GM18868 (cell line): ENCODE measurements at regions not wholly inside any gene's neighbourhood (a gene's known extent, or its start where the extent isn't known, plus 50 kb on each side); places are given as distances from the start of the nearest gene placed in this dataset.
"Not testable (repeated sequence)": the region's sequence is repeated elsewhere in the genome, so short reads cannot be mapped to it uniquely, and the experiment has no call there.

ENCODE experiments used
- ATAC-seq: cut with Tn5 transposase; IDR thresholded peaks from one replicate; pipeline ENCODE4 v1.9.1; 2021; ENCODE audit warnings: mild to moderate bottlenecking, moderate library complexity; ENCODE audit not compliant: unreplicated experiment

GRCh38 chr5:6083311-6083978, 294.9 kb downstream of the MED10 start:
- ATAC-seq: no peak

- no peak for ATAC-seq
Observed at GRCh38 chr5:6082685-6083084, 295.7 kb downstream of the MED10 start.

- ATAC-seq: no peak
Observed at GRCh38 chr5:6081727-6082210, 296.6 kb downstream of the MED10 start.

GRCh38 chr5:6080930-6081726, 297.2 kb downstream of the MED10 start:
- ATAC-seq: no peak

GRCh38 chr5:6080436-6080835, 297.9 kb downstream of the MED10 start:
- ATAC-seq: no peak

- ATAC-seq: no peak
Observed at GRCh38 chr5:6078881-6079280, 299.5 kb downstream of the MED10 start.

GRCh38 chr5:6076341-6077239, 301.8 kb downstream of the MED10 start:
- ATAC-seq: no peak

GRCh38 chr5:6072488-6072887, 305.9 kb downstream of the MED10 start:
- ATAC-seq: not testable (repeated sequence)

GRCh38 chr5:6069496-6070185, 308.7 kb downstream of the MED10 start:
- no peak for ATAC-seq

- ATAC-seq: no peak
Observed at GRCh38 chr5:6066016-6066415, 312.3 kb downstream of the MED10 start.

- ATAC-seq: no peak
Observed at GRCh38 chr5:6059137-6059800, 319.1 kb downstream of the MED10 start.

GRCh38 chr5:6058055-6058715, 320.2 kb downstream of the MED10 start:
- ATAC-seq: no peak

- ATAC-seq: no peak
Observed at GRCh38 chr5:6056280-6056679, 322.1 kb downstream of the MED10 start.

- no peak for ATAC-seq
Observed at GRCh38 chr5:6049662-6050061, 328.7 kb downstream of the MED10 start.

- no peak for ATAC-seq
Observed at GRCh38 chr5:6048746-6049145, 329.6 kb downstream of the MED10 start.

- ATAC-seq: no peak
Observed at GRCh38 chr5:6046296-6046967, 331.9 kb downstream of the MED10 start.

GRCh38 chr5:6043491-6044310, 334.6 kb downstream of the MED10 start:
- no peak for ATAC-seq

GRCh38 chr5:6041977-6042550, 336.3 kb downstream of the MED10 start:
- no peak for ATAC-seq
